Thoracic aorta (tissue), 2 donors: ENCODE measurements at regions not wholly inside any gene's neighbourhood (a gene's known extent, or its start where the extent isn't known, plus 50 kb on each side); places are given as distances from the start of the nearest gene placed in this dataset.

ENCODE experiments used
- ATAC-seq: fragments of 150-250 bp; one replicate; pipeline ENCODE4 v1.8.0; 2017; ENCODE audit warnings: low read depth; ENCODE audit not compliant: insufficient number of reproducible peaks, low FRiP score
- DNase-seq: peaks from one replicate; pipeline ENCODE4 v3.0.0-alpha.2; 2020; ENCODE audit warnings: low spot score
- H3K27ac ChIP-seq, 2 donors: fragments of 200-600 bp; sonication (generic); 1 replicate in 1 of 2; 2 replicates in 1 of 2; pipeline ENCODE4 v1.5.1; 2016; ENCODE audit warnings: mild to moderate bottlenecking in 2 of 2, moderate library complexity in 2 of 2
- H3K27me3 ChIP-seq: fragments of 200-600 bp; sonication (generic); replicated peaks from 2 replicates; pipeline ENCODE4 v1.6.0; 2016; ENCODE audit warnings: mild to moderate bottlenecking; ENCODE audit not compliant: insufficient read depth
- H3K36me3 ChIP-seq: fragments of 200-600 bp; sonication (generic); one replicate; pipeline ENCODE4 v1.5.1; 2016
- H3K4me1 ChIP-seq, 2 donors: fragments of 200-600 bp; sonication (generic); 1 replicate in 1 of 2; 2 replicates in 1 of 2; pipeline versions ENCODE4 v1.5.1 to v1.6.0; 2016; ENCODE audit warnings: low read depth in 2 of 2, mild to moderate bottlenecking in 1 of 2; ENCODE audit not compliant: control insufficient read depth in 1 of 2
- H3K4me3 ChIP-seq: fragments of 200-600 bp; sonication (generic); 2 replicates; pipeline ENCODE4 v1.5.1; 2016; ENCODE audit warnings: mild to moderate bottlenecking
- H3K9me3 ChIP-seq: fragments of 200-600 bp; sonication (generic); 2 replicates; pipeline ENCODE4 v1.5.1; 2016
- CTCF ChIP-seq: fragments of 200-600 bp; sonication (generic); IDR thresholded peaks from one replicate; pipeline ENCODE4 v1.5.1; 2019; ENCODE audit warnings: antibody characterized with exemption

- Histone ChIP-seq H3K4me3 (no peak overlapping the region), H3K9me3 (no peaks in the 10 kb centered on the region), H3K4me1 (no peaks in the 10 kb centered on the region), H3K27me3 (no peaks in the 10 kb centered on the region), H3K27ac (no peak overlapping the region), H3K36me3 (no peaks in the 10 kb centered on the region)
- ATAC-seq = no peak
- no peak for TF ChIP-seq CTCF
- no peak for DNase-seq
These were observed 152.2 kb upstream of the CHD6 start for GRCh38 chr20:41770427-41770826.

- TF ChIP-seq CTCF = no peak
- Histone ChIP-seq H3K4me3 (no peak overlapping the region), H3K27ac (no peak overlapping the region), H3K36me3 (no peaks in the 10 kb centered on the region), H3K4me1 (no peaks in the 10 kb centered on the region), H3K27me3 (no peaks in the 10 kb centered on the region), H3K9me3 (no peaks in the 10 kb centered on the region)
- DNase-seq (no peak), ATAC-seq (no peak)
These were observed 151.4 kb upstream of the CHD6 start for GRCh38 chr20:41769592-41770018.

GRCh38 chr20:41750137-41750536, 132.0 kb upstream of the CHD6 start:
- Histone ChIP-seq H3K4me1 (no peaks in the 10 kb centered on the region), H3K36me3 (no peaks in the 10 kb centered on the region), H3K27ac (no peak overlapping the region), H3K9me3 (no peaks in the 10 kb centered on the region), H3K27me3 (no peaks in the 10 kb centered on the region), H3K4me3 (no peak overlapping the region)
- ATAC-seq (no peak), DNase-seq (no peak)
- TF ChIP-seq CTCF = no peak

- ATAC-seq = no peak
- Histone ChIP-seq H3K4me3 (no peak overlapping the region), H3K9me3 (no peaks in the 10 kb centered on the region), H3K4me1 (no peaks in the 10 kb centered on the region), H3K27ac (no peak overlapping the region), H3K27me3 (no peaks in the 10 kb centered on the region), H3K36me3 (no peaks in the 10 kb centered on the region)
- TF ChIP-seq CTCF = no peak
- DNase-seq = no peak
These were observed 130.8 kb upstream of the CHD6 start for GRCh38 chr20:41748756-41749582.

GRCh38 chr20:41748051-41748450, 129.9 kb upstream of the CHD6 start:
- DNase-seq (no peak), ATAC-seq (no peak)
- H3K27me3 ChIP-seq = no peaks in the 10 kb centered on the region
- TF ChIP-seq CTCF = no peak
- H3K27ac ChIP-seq = no peak overlapping the region
- no peak overlapping the region for H3K4me3 ChIP-seq
- H3K9me3 ChIP-seq = no peaks in the 10 kb centered on the region
- no peaks in the 10 kb centered on the region for H3K36me3 ChIP-seq
- H3K4me1 ChIP-seq = no peaks in the 10 kb centered on the region
